Left lung (tissue), 4 donors: ENCODE measurements at regions not wholly inside any gene's neighbourhood (a gene's known extent, or its start where the extent isn't known, plus 50 kb on each side); places are given as distances from the start of the nearest gene placed in this dataset.
"Not testable (repeated sequence)": the region's sequence is repeated elsewhere in the genome, so short reads cannot be mapped to it uniquely, and the experiment has no call there.

Source experiments
- ATAC-seq: fragments of 200-7000 bp; cut with Tn5 transposase; one replicate; pipeline ENCODE4 v1.9.1; 2020; ENCODE audit warnings: moderate library complexity
- DNase-seq, 4 donors: peaks; one replicate each; pipeline ENCODE4 v3.0.0-alpha.2; 2013 to 2020
- H3K27ac ChIP-seq, 2 donors: fragments of 200-600 bp; sonication (generic) in 1 of 2; one replicate each; pipeline versions ENCODE4 v1.5.0 to v1.8.0; 2020 to 2021
- H3K27me3 ChIP-seq, 2 donors: fragments of 200-600 bp; sonication (generic) in 1 of 2; one replicate each; pipeline versions ENCODE4 v1.5.0 to v1.8.0; 2020 to 2021
- H3K36me3 ChIP-seq, 2 donors: fragments of 200-600 bp; sonication (generic) in 1 of 2; one replicate each; pipeline versions ENCODE4 v1.5.0 to v1.8.0; 2020 to 2021
- H3K4me1 ChIP-seq, 2 donors: fragments of 200-600 bp; one replicate each; pipeline ENCODE4 v1.8.0; 2021
- H3K4me3 ChIP-seq, 2 donors: fragments of 200-600 bp; sonication (generic) in 1 of 2; one replicate each; pipeline versions ENCODE4 v1.5.0 to v1.8.0; 2020 to 2021; ENCODE audit warnings: mild to moderate bottlenecking in 1 of 2
- H3K9me3 ChIP-seq, 2 donors: fragments of 200-600 bp; sonication (generic) in 1 of 2; one replicate each; pipeline versions ENCODE4 v1.5.0 to v1.8.0; 2020 to 2021
- intact Hi-C, 2 donors: fragments of 100-400 bp; cut with DNase I; formaldehyde crosslinking; loops; one replicate each; pipeline versions ENCODE4 v1.11.2 to v1.14.2; 2022
- TF ChIP-seq, protein P1 (sequence below), 2 donors: fragments of 200-600 bp; sonication (generic) in 1 of 2; IDR thresholded peaks; one replicate each; pipeline versions ENCODE4 v1.5.0 to v1.8.0; 2021; ENCODE audit warnings: antibody characterized with exemption in 2 of 2
- donor health status: DM: no; HTN: yes; CAD: no.
- donor health status: DM: no; HTN: no; CAD: no.

DNA sequence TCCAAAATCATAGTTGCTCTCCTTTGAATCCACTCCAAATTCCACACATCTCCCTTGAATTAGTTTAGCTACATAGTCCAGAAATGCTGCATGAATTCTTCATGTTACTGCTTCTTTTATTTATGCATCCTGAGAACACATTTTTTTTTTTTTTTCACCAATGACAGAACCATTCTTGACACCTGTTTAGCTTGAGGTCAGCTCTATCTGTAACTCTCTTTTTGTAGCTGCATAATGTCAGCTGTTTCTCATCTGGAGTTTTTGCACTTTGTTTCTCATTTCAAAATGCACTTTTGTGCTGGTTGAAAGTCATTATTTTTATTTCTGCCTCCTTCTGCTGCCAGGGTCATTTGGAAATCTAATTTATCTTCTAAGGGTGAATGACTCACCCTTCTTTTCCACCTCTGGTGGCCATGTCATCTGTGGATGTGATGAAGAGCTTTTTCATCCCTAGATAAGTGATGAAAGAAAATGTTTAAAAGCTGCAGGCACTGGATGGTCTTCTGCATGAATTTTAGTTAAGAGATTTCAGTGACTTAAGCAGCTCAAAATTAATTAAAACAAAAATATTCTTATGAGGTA, 93.7 kb downstream of the JRKL start:
- ATAC-seq (no peak), DNase-seq (no peak)
- intact Hi-C loops, result no loop called here

DNA sequence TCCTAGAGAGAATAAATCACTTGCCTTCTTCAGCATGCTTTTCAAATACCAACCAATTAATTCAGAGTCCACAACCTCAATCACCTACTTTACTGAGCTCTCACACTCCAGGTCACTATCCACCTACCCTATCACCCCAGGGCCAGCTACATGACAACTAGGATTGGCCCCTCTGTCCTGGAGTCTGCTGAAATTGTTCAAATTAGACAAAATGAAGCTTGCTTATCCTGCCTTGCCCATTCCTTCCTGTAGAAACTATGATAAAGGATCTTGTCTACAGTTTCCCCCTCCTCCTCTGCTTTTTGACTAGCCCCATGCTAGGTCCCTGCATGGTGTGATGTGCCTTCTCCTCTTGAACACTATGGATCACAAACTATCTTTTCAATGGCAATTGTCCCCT, 94.5 kb downstream of the JRKL start:
- no peak overlapping the region for H3K4me3 ChIP-seq
- H3K27me3 ChIP-seq, result no peaks in the 10 kb centered on the region
- DNase-seq, result no peak
- ATAC-seq, result no peak
- TF ChIP-seq, protein P1, sequence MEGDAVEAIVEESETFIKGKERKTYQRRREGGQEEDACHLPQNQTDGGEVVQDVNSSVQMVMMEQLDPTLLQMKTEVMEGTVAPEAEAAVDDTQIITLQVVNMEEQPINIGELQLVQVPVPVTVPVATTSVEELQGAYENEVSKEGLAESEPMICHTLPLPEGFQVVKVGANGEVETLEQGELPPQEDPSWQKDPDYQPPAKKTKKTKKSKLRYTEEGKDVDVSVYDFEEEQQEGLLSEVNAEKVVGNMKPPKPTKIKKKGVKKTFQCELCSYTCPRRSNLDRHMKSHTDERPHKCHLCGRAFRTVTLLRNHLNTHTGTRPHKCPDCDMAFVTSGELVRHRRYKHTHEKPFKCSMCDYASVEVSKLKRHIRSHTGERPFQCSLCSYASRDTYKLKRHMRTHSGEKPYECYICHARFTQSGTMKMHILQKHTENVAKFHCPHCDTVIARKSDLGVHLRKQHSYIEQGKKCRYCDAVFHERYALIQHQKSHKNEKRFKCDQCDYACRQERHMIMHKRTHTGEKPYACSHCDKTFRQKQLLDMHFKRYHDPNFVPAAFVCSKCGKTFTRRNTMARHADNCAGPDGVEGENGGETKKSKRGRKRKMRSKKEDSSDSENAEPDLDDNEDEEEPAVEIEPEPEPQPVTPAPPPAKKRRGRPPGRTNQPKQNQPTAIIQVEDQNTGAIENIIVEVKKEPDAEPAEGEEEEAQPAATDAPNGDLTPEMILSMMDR (IDR thresholded peaks at IDR 0.05), result no peak
- H3K27ac ChIP-seq, result no peak overlapping the region
- H3K4me1 ChIP-seq, result no peaks in the 10 kb centered on the region
- no peaks in the 10 kb centered on the region for H3K36me3 ChIP-seq
- H3K9me3 ChIP-seq, result no peaks in the 10 kb centered on the region
- intact Hi-C loops, result no loop called here

More for the DNA sequence above, 93.7 kb downstream of the JRKL start:
- no peaks in the 10 kb centered on the region for H3K4me1 ChIP-seq
- H3K4me3 ChIP-seq, result no peak overlapping the region
- TF ChIP-seq, protein P1 (IDR thresholded peaks at IDR 0.05), result no peak
- peaks cover 0 to 2% of the 10 kb centered on the region in 2 donors for H3K9me3 ChIP-seq
- no peaks in the 10 kb centered on the region for H3K36me3 ChIP-seq
- H3K27me3 ChIP-seq, result no peaks in the 10 kb centered on the region
- H3K27ac ChIP-seq, result no peak overlapping the region

DNA sequence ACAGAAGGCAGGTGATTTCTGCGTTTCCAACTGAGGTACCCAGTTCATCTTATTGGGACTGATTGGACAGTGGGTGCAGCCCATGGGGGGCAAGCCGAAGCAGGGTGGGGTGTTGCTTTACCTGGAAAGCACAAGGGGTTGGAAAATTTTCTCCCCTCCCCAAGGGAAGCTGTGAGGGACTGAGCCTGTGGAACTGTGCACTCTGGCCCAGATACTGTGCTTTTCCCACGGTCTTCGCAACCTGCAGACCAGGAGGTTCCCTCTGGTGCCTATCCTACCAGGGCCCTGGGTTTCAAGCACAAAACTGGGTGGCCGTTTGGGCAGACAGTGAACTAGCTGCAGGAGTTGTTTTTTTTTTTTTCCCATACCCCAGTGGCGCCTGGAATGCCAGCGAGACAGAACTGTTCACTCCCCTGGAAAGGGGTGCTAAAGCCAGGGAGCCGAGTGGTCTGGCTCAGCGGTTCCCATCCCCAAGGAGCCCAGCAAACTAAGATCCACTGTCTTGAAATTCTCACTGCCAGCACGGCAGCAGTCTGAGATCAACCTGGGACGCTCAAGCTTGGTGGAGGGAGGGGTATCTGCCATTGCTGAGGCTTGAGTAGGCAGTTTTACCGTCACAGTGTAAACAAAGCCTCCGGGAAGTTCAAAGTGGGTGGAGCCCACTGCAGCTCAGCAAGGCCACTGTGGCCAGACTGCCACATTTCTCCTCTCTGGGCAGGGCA, 97.2 kb downstream of the JRKL start:
- Histone ChIP-seq H3K27me3 (no peaks in the 10 kb centered on the region), H3K4me3 (no peak overlapping the region), H3K27ac (no peak overlapping the region), H3K4me1 (no peaks in the 10 kb centered on the region), H3K36me3 (no peaks in the 10 kb centered on the region), H3K9me3 (no peaks in the 10 kb centered on the region)
- TF ChIP-seq, protein P1 (IDR thresholded peaks at IDR 0.05), result no peak
- intact Hi-C loops, result no loop called here
- ATAC-seq (peak; percentile 89), DNase-seq (peak in 3 of 4 donors; percentile 43 to 65 (median 49))

DNA sequence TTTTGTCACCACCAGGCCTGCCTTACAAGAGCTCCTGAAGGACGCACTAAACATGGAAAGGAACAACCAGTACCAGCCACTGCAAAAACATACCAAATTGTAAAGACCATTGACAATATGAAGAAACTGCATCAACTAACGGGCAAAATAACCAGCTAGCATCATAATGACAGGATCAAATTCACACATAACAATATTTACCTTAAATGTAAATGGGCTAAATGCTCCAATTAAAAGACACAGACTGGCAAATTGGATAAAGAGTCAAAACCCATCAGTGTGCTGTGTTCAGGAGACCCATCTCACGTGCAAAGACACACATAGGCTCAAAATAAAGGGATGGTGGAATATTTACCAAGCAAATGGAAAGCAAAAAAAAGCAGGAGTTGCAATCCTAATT, 99.1 kb downstream of the JRKL start:
- intact Hi-C loops, H3K27ac ChIP-seq, H3K36me3 ChIP-seq, H3K4me1 ChIP-seq, H3K27me3 ChIP-seq, H3K9me3 ChIP-seq, H3K4me3 ChIP-seq, DNase-seq, ATAC-seq: not testable (repeated sequence)

DNA sequence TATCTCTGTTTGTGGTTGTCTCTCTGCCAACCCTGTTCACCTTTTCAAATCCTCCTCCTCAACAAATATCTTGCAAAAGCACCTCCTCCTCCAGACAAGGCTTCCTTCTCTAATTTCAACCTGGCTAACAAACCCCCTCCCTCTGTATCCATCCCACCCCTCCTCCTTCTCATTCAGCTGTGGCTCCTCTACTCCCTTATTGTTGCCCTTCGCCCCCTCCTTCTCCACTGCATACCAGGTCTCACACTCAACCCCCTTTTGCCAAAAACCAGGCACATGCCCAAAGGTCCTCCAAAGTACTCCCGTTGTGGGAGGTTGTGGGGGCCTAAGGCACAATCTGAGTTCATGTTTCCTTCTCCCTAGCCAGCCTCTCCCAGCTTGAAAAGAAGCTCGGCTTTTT, 110.6 kb downstream of the JRKL start:
- DNase-seq (no peak), ATAC-seq (no peak)
- H3K4me1 ChIP-seq, result no peaks in the 10 kb centered on the region
- H3K27ac ChIP-seq, result no peak overlapping the region
- intact Hi-C loops, result no loop called here
- no peaks in the 10 kb centered on the region for H3K9me3 ChIP-seq
- H3K36me3 ChIP-seq, result no peaks in the 10 kb centered on the region
- TF ChIP-seq, protein P1 (IDR thresholded peaks at IDR 0.05), result no peak
- no peak overlapping the region for H3K4me3 ChIP-seq
- no peaks in the 10 kb centered on the region for H3K27me3 ChIP-seq
